GM21528 (cell line): ENCODE measurements at regions not wholly inside any gene's neighbourhood (a gene's known extent, or its start where the extent isn't known, plus 50 kb on each side); places are given as distances from the start of the nearest gene placed in this dataset.

Experiments
- ATAC-seq: cut with Tn5 transposase; IDR thresholded peaks from one replicate; pipeline ENCODE4 v1.9.1; 2021; ENCODE audit warnings: mild to moderate bottlenecking, moderate library complexity; ENCODE audit not compliant: unreplicated experiment, low FRiP score

DNA sequence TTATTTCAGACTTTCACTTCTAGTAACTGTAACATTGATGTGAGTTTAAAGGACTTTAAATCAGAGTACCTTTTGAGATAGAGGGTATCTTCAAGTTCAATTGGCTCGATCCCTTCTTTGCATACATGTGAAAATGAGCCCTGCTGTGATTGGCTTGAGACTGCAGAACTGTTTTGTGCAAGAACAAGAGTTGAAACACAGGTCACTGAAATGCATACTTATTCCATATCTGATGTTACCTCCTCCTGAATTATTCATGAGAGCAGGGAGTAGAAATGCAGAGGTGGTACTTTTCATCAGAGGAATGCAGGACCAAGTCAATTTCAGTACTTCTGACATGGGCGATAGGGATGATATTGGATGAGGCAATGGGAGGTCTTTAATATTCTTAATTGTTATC is 459.5 kb downstream of the TLR4 start:
- ATAC-seq: no peak

- ATAC-seq: no peak
Measured at GRCh38 chr9:118165451-118165850, 461.2 kb downstream of the TLR4 start.

DNA sequence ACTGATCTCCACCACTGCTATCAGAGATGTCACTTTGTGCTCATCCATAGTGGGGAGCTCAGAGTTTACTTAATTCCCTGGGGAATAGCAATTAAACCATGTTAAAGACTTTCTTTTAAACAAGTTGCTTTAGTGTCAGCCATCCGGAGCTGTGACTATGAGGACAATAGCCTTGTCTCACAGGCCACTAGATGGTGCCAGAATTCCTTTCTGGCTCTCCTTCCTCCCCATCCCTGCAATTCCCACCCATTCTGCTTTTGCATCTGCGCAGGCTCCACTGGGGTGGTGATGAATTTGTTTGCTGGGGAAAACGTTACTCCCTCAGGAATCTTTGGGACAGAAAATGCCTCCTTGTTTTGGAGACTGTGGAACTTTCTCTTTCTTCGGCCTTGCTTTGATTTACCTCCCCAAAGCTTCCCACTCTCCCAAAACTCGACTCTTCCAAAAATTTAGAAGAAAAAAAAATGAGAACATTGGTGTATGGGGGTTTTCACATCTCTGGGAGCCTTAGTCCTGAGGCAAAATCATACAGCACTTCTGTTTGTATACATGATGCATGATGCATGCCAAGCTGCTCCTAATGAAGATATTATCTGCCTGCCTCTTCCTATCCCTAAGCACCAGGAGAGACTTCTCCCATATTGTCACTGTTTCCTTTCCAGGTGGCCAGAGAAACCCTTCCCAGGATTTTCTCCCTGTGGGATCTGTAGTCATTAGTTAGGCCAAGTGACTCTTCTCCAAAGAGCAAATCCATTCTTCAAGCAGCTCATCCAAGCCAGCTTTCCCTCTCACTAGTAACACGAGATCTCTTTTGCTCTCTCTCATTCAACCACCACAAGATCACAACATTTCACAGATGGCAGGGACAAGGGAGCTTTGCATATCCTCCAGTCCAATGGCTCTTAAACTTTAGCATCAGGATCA is 466.1 kb downstream of the TLR4 start:
- ATAC-seq: no peak

DNA sequence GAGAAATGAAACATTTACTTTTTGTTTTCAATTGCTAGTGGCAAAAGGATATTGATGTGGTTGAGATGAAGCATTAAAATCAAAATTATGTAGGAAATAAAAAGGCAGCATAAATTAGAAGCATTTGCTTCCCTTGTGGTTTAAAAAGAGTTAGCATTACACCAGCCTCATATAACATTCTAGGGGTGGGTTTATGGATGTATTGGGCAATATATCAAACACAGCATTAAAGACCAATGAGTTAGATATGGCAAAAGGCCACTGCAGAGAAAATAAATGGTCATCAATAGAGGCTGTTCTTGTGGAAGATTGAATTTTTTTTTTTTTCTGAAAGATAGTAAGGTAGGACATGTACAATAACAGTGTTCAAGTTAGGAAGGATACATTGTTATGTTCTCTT is 473.0 kb downstream of the TLR4 start:
- no peak for ATAC-seq

GRCh38 chr9:118183576-118183975 is 479.4 kb downstream of the TLR4 start:
- no peak for ATAC-seq

GRCh38 chr9:118187408-118187807 is 483.2 kb downstream of the TLR4 start:
- ATAC-seq: no peak

- no peak for ATAC-seq
Measured at GRCh38 chr9:118189615-118190014, 485.4 kb downstream of the TLR4 start.

GRCh38 chr9:118192807-118193206 is 488.6 kb downstream of the TLR4 start:
- ATAC-seq: no peak

DNA sequence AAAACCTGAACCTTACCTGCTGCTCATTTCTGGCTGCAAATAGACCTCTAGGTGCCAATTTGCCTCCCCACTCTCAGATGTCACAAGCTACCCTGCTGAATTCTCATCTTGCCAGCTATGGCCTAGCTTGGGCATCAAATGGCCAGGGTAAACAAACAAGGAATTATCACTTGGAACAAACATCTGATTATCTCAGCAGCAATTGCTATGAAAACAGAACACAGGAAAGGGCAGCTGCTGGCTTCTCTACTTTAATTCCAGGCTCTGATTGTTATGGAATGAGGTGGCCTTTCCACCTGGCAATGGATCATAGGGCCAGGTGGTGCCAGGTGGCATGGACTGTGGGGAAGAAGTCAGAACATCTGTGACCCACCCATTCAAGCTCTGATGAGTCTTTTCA is 505.1 kb downstream of the TLR4 start:
- ATAC-seq: no peak

DNA sequence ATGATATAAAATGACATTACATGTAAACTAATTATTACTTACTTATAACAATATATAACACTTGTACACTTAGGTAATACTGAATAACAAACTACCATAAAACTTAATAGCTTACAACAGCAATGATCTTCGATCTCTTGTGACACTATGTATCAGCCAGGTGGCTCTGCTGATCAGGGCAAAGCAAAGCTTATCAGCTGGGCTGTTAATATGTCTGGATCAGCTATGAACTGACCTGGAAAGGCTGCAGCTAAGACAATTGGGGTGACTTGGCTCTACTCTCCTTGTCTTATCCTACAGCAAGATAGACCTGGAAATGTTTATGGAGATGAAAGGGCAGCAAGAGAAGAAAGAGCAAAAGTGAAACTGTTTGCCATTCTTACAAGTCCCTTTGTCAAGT is 511.3 kb downstream of the TLR4 start:
- no peak for ATAC-seq

- no peak for ATAC-seq
Measured at GRCh38 chr9:118222375-118222774, 518.2 kb downstream of the TLR4 start.

GRCh38 chr9:118223111-118223510 is 518.9 kb downstream of the TLR4 start:
- ATAC-seq: no peak

- ATAC-seq: no peak
Measured at GRCh38 chr9:118230329-118230728, 526.1 kb downstream of the TLR4 start.

DNA sequence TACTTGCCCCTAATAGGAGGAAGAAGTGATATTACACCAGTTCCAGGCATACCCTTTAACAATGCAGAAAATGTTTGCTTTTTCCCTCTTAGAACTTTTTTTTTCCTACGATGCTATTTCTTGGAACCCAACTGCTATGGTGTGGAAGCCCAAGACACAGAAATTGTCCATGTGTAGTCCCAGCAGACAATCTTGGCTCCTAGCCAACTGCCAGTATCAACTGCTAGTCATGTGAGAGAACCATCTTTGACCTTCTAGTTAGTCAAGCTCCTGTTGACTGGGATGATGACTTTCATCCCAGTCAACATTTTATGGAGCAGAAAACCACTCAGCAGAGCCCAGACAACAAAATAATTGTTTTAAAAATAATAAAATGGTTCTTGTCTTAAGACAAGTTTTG is 532.4 kb downstream of the TLR4 start:
- no peak for ATAC-seq

- no peak for ATAC-seq
Measured at GRCh38 chr9:118238139-118238538, 533.9 kb downstream of the TLR4 start.

DNA sequence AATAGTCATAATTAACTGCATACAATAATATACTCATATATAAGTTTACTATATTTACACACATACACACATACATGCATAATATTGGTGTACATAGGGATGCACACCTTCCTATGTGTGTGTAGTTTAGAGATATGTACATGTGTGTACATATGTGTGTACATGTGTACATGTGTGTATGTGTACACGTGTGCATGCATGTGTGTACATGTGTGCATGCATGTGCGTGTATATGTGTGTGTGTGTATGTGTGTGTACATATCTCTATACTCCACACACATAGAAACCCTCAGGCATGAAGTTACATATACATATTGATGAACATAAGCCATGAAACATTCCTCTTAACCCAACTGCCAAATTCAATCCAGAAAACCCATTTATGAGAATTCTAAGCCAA is 547.8 kb downstream of the TLR4 start:
- no peak for ATAC-seq

DNA sequence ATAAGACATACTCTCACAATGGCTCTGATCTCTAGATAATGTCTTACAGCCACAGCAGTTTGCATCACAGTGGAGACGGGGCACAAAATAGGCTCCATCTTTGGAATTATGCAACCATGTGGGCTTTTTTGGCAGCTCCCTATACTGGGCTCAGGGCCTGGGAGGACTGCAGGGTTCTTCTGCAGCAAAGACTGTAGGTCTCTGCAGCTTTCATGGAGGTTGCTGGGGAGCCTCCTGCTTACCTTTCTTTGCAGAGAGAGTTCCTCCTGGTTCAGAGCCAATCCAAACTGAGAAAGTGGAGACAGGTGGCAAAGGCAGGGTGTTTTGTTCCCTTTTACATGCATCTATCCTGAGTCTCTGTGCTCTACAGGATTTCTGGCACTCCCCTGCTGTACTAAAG is 558.0 kb downstream of the TLR4 start:
- no peak for ATAC-seq

DNA sequence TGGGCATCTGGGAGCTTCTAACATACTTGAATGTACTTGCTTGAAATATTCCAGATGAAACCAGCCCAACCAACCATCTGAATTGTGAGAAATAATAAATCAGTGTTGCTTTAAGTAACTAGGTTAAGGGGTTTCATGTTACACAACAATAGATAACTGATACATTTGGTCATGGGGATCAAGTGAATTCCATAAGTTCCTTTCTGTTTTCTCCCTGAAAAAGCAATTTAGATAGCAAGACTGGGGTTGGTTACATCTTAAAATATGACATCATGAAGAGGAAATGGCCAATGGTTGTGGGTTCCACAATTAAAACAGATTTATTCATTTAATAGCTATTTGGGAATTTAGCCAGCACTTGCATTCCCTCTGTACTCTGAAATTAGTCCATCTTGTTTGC is 559.7 kb downstream of the TLR4 start:
- no peak for ATAC-seq

DNA sequence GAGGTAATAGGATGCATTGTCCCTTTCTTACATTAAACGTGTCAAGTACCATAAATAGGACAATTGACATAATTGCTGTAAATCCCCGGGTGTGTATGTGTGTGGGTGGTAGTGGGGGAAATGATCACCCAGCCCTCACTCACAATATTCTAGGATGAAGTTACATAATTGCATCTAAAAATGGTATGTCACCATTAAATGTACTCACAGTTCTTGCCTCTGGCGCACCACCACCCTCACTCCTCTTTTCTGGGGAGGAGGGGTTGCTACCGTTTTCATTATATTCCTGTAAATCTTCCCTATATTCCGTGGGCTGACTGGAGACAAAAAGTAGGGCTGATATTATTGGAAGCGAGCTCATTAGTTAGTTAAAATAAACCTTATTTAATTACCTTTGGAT is 563.8 kb downstream of the TLR4 start:
- no peak for ATAC-seq

DNA sequence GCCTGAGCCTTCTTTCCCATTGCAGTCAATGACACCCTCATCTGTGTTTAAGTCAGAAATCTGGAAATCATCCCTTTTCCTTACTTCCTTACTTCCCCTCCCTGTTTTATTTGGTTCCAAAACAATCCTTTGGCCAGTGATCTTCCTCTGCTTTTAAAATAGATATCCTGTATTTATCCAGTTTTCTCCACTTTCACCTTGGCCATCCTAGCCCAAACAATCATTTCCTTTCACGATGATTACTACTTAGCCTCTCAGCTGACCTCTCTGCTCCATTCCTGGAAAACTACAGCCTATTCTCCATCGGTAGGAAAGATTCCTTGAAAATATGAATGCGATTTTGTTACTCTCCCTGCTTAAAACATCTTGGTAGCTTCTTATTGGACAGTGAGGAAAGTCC is 565.4 kb downstream of the TLR4 start:
- no peak for ATAC-seq

DNA sequence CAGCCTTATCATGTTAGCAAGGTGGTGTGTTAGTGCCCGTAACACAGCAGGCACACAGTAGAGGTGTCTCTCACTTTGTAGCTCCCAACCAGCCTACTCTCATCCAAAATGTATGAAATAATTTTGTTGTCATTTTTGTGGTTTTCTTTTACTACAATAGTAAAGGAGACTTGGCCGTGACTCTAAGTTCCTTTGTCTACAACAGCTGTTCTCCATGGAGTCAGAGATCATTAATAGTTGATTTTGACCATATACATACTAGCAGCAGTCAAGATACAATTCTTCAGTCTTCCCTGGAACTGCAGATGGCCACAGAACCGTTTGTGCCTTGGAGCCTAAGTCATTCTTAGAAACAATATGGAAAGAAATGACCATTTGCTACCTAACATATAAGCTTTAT is 567.1 kb downstream of the TLR4 start:
- ATAC-seq: no peak

- no peak for ATAC-seq
Measured at GRCh38 chr9:118271936-118272335, 567.7 kb downstream of the TLR4 start.

DNA sequence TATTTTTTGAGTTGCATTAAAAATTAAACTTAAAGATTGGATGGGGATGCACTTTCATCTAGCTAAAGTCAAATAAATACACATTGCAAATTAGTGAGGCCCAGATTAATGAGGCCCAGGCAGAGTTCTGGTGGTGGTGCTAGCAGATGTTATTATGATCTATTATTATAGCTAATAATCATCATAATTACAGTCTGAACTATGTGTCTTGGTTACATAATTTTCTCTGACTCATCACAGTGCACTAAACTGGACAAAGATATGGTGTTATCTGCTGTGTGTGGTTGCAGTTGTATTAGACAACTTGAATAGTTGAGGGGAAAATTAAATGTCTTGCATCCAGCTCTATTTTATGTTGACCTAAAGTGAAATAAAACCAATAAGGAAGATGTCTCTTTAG is 568.8 kb downstream of the TLR4 start:
- no peak for ATAC-seq
